ENCODE measurements at regions not wholly inside any gene's neighbourhood (a gene's known extent, or its start where the extent isn't known, plus 50 kb on each side); places are given as distances from the start of the nearest gene placed in this dataset.
A peak's percentile ranks its signal among the peaks of the same experiment; 100 is the strongest.

GRCh38 chr1:30383221-30383711 is 340.1 kb downstream of the MATN1 start:
- H3K9ac ChIP-seq (ENCODE audit: control insufficient read depth, extremely low read depth, insufficient read depth, low read length), result no peak overlapping the region
- H3K36me3 ChIP-seq (ENCODE audit: control insufficient read depth in 2 of 2, extremely low read depth in 1 of 2, insufficient read depth in 2 of 2, low read length in 2 of 2), result no peaks in the 10 kb centered on the region
- no peaks in the 10 kb centered on the region for H3K79me2 ChIP-seq (ENCODE audit: control insufficient read depth, insufficient read depth, low read length)
- no peaks in the 10 kb centered on the region for H3K27me3 ChIP-seq (ENCODE audit: control insufficient read depth, extremely low read depth, insufficient read depth, low read length)
- H3K9me1 ChIP-seq (ENCODE audit: control insufficient read depth, extremely low read depth, insufficient read depth, low read length), result no peaks in the 10 kb centered on the region
- H3K4me1 ChIP-seq (ENCODE audit: control insufficient read depth, extremely low read depth, insufficient read depth, low read length), result peaks cover 31% of the 10 kb centered on the region
- TF ChIP-seq, protein P1, sequence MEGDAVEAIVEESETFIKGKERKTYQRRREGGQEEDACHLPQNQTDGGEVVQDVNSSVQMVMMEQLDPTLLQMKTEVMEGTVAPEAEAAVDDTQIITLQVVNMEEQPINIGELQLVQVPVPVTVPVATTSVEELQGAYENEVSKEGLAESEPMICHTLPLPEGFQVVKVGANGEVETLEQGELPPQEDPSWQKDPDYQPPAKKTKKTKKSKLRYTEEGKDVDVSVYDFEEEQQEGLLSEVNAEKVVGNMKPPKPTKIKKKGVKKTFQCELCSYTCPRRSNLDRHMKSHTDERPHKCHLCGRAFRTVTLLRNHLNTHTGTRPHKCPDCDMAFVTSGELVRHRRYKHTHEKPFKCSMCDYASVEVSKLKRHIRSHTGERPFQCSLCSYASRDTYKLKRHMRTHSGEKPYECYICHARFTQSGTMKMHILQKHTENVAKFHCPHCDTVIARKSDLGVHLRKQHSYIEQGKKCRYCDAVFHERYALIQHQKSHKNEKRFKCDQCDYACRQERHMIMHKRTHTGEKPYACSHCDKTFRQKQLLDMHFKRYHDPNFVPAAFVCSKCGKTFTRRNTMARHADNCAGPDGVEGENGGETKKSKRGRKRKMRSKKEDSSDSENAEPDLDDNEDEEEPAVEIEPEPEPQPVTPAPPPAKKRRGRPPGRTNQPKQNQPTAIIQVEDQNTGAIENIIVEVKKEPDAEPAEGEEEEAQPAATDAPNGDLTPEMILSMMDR (optimal IDR thresholded peaks at IDR 0.05 in 1 of 3, IDR thresholded peaks at IDR 0.05 in 1 of 3, conservative IDR thresholded peaks at IDR 0.05 in 1 of 3; ENCODE audit: extremely low read depth in 1 of 3, insufficient read depth in 2 of 3, low read length in 3 of 3), result no peak
- no peak for TF ChIP-seq EZH2 (IDR thresholded peaks at IDR 0.05; ENCODE audit: low read length)
- H3K4me3 ChIP-seq (ENCODE audit: control insufficient read depth in 2 of 3, extremely low read depth in 1 of 3, insufficient read depth in 2 of 3, low read depth in 1 of 3, low read length in 3 of 3), result no peak overlapping the region
- DNase-seq (ENCODE audit: low read depth, low spot score), result no peak
- peak overlapping the region; percentile 33 for H2AFZ ChIP-seq (ENCODE audit: control insufficient read depth, low read length)
- peak overlapping the region; percentile 27 for H3K4me2 ChIP-seq (ENCODE audit: control insufficient read depth, extremely low read depth, insufficient read depth, low read depth, low read length)
- no peak overlapping the region for H3K27ac ChIP-seq (ENCODE audit: control insufficient read depth, insufficient read depth, low read length)
- no peaks in the 10 kb centered on the region for H3K9me3 ChIP-seq (ENCODE audit: control insufficient read depth, low read depth, low read length)
- no peaks in the 10 kb centered on the region for H4K20me1 ChIP-seq (ENCODE audit: control insufficient read depth, extremely low read depth, insufficient read depth, low read length)
- peak; percentile 55 for FAIRE-seq
- dilution Hi-C loops (cut with MboI; ENCODE audit: extremely low pct_ligation_motif_present, low sequenced_read_pairs), result no loop called here

GRCh38 chr1:30382496-30382895 is 340.9 kb downstream of the MATN1 start:
- FAIRE-seq, result no peak
- no peaks in the 10 kb centered on the region for H3K9me3 ChIP-seq (ENCODE audit: control insufficient read depth, low read depth, low read length)
- DNase-seq (ENCODE audit: low read depth, low spot score), result no peak
- no peaks in the 10 kb centered on the region for H3K36me3 ChIP-seq (ENCODE audit: control insufficient read depth in 2 of 2, extremely low read depth in 1 of 2, insufficient read depth in 2 of 2, low read length in 2 of 2)
- H3K9me1 ChIP-seq (ENCODE audit: control insufficient read depth, extremely low read depth, insufficient read depth, low read length), result no peaks in the 10 kb centered on the region
- dilution Hi-C loops (cut with MboI; ENCODE audit: extremely low pct_ligation_motif_present, low sequenced_read_pairs), result no loop called here
- H2AFZ ChIP-seq (ENCODE audit: control insufficient read depth, low read length), result no peak overlapping the region
- H3K27me3 ChIP-seq (ENCODE audit: control insufficient read depth, extremely low read depth, insufficient read depth, low read length), result no peaks in the 10 kb centered on the region
- no peak for TF ChIP-seq EZH2 (IDR thresholded peaks at IDR 0.05; ENCODE audit: low read length)
- TF ChIP-seq, protein P1 (optimal IDR thresholded peaks at IDR 0.05 in 1 of 3, IDR thresholded peaks at IDR 0.05 in 1 of 3, conservative IDR thresholded peaks at IDR 0.05 in 1 of 3; ENCODE audit: extremely low read depth in 1 of 3, insufficient read depth in 2 of 3, low read length in 3 of 3), result no peak
- H3K79me2 ChIP-seq (ENCODE audit: control insufficient read depth, insufficient read depth, low read length), result no peaks in the 10 kb centered on the region
- no peaks in the 10 kb centered on the region for H4K20me1 ChIP-seq (ENCODE audit: control insufficient read depth, extremely low read depth, insufficient read depth, low read length)
- H3K9ac ChIP-seq (ENCODE audit: control insufficient read depth, extremely low read depth, insufficient read depth, low read length), result no peak overlapping the region
- H3K4me3 ChIP-seq (ENCODE audit: control insufficient read depth in 2 of 3, extremely low read depth in 1 of 3, insufficient read depth in 2 of 3, low read depth in 1 of 3, low read length in 3 of 3), result no peak overlapping the region
- H3K27ac ChIP-seq (ENCODE audit: control insufficient read depth, insufficient read depth, low read length), result no peak overlapping the region
- peaks cover 38% of the 10 kb centered on the region for H3K4me1 ChIP-seq (ENCODE audit: control insufficient read depth, extremely low read depth, insufficient read depth, low read length)
- no peak overlapping the region for H3K4me2 ChIP-seq (ENCODE audit: control insufficient read depth, extremely low read depth, insufficient read depth, low read depth, low read length)

Measured in keratinocyte (primary cell).